IPS DF 6.9 (cell line): ENCODE measurements at regions not wholly inside any gene's neighbourhood (a gene's known extent, or its start where the extent isn't known, plus 50 kb on each side); places are given as distances from the start of the nearest gene placed in this dataset.

Experiments used
- DNase-seq: peaks from one replicate; pipeline ENCODE4 v3.0.0-alpha.2; 2013; ENCODE audit warnings: low read depth, low spot score
- H3K27ac ChIP-seq: one replicate; pipeline ENCODE4 v1.5.1; 2013; ENCODE audit warnings: low read length, control low read depth
- H3K27me3 ChIP-seq: 2 replicates; pipeline ENCODE4 v1.6.1; 2013; ENCODE audit warnings: mild to moderate bottlenecking, low read length; ENCODE audit not compliant: control insufficient read depth, insufficient read depth
- H3K36me3 ChIP-seq: 2 replicates; pipeline ENCODE4 v1.6.1; 2013; ENCODE audit warnings: low read length; ENCODE audit not compliant: control insufficient read depth, insufficient read depth
- H3K4me1 ChIP-seq: 2 replicates; pipeline ENCODE4 v1.6.1; 2013; ENCODE audit warnings: low read length; ENCODE audit not compliant: control insufficient read depth, insufficient read depth
- H3K4me3 ChIP-seq: 2 replicates; pipeline ENCODE4 v1.5.1; 2013; ENCODE audit warnings: mild to moderate bottlenecking, low read length
- H3K9me3 ChIP-seq: 2 replicates; pipeline ENCODE4 v1.6.1; 2013; ENCODE audit warnings: low read length, inconsistent platforms; ENCODE audit not compliant: control insufficient read depth, insufficient read depth
- whole genome bisulfite sequencing: extraction: QIAGEN DNeasy Blood & Tissue Kit; methylation state at CpG from one replicate; pipeline ENCODE4 v1.1.7; 2013; ENCODE audit warnings: mixed read lengths, missing lambda C conversion rate; ENCODE audit not compliant: insufficient read length, insufficient coverage; 5-methylcytosine and 5-hydroxymethylcytosine counted together

DNA sequence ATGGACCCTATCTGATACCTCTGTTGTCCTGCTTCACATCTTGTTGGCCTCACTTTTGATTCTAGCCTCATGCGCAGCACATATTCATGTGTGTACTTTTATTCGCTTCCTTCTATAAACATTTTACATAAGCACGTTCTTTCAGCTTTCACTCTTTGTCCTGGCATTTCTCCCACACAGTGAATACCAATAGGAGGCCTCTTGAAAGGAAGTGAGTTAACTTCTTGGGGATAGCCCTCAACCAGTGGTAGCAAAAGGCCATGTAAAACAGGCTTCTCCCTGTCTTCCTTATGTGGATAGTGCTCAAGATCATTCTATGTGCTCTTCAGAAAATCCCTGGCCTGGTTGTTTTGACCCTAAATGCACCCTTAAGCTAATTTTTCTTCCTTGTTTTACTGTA is 633.9 kb upstream of the MBL2 start:
- no CpG with 5 or more reads among the region's 3 CpGs for WGBS
- no peak overlapping the region for H3K27ac ChIP-seq
- H3K9me3 ChIP-seq = no peaks in the 10 kb centered on the region
- DNase-seq = no peak
- no peaks in the 10 kb centered on the region for H3K36me3 ChIP-seq
- no peak overlapping the region for H3K4me3 ChIP-seq
- no peaks in the 10 kb centered on the region for H3K4me1 ChIP-seq
- no peaks in the 10 kb centered on the region for H3K27me3 ChIP-seq

DNA sequence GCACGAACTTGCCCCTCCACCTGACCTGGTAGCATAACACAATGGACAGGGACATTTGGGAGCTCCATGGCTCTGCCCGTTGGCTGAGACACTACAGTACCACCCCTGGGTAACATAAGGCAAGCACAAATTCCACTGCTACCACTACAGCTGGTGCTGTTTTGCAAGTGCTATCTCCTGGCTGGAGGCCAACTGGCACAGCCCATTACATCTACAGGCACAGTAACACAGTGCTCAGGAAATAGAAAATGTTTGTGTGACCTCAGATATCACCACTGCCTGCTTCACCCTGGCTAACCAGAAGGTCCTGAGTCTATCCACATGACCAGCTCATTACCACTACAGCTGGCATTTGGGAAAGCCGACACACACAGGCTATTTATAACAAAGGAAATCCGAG is 631.1 kb upstream of the MBL2 start:
- no peak for DNase-seq
- no peaks in the 10 kb centered on the region for H3K36me3 ChIP-seq
- no peaks in the 10 kb centered on the region for H3K27me3 ChIP-seq
- H3K27ac ChIP-seq = no peak overlapping the region
- no peaks in the 10 kb centered on the region for H3K4me1 ChIP-seq
- no peak overlapping the region for H3K4me3 ChIP-seq
- WGBS = no CpG with 5 or more reads among the region's 4 CpGs
- H3K9me3 ChIP-seq = no peaks in the 10 kb centered on the region

DNA sequence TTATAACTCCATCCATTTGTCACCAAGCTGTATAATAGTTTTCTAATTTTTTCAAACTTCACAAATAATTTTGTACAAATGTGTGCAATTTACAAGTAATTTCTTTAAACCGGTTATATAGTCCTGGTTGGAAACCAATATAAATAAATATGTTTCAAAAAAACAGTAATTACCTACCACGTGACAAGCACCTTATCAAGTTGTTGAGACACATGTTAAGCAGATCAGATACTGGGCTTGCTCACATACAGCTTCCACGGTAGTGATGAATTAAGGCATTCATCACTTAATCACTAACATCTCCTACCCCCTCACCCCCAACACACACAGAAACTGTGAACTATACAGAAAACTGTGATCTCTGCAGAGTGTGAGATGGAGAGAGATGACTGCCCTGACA is 630.0 kb upstream of the MBL2 start:
- no peak for DNase-seq
- Histone ChIP-seq H3K9me3 (no peaks in the 10 kb centered on the region), H3K27ac (no peak overlapping the region), H3K27me3 (no peaks in the 10 kb centered on the region), H3K4me1 (no peaks in the 10 kb centered on the region), H3K36me3 (no peaks in the 10 kb centered on the region), H3K4me3 (no peak overlapping the region)
- WGBS = no CpG with 5 or more reads among the region's 3 CpGs

DNA sequence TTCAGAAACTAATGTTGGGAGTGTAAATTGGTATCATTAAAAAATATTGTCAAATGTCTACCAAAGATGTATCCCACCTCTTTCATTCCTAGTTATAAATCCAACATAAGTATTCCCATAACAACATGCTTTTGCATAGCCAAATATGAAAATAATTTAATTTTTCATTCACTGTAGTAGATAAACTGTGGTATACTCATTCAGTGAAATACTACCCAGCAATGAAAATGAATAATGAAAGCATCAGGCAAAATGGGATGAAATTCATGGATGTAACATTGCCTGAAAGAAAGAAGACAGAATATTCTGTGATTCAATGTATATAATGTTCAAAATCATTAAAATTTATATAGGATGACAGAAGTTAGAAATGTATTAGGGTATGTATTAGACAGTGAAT is 629.0 kb upstream of the MBL2 start:
- no peaks in the 10 kb centered on the region for H3K27me3 ChIP-seq
- 0 out of 2 replicates have a peak, but pooled peaks cover 1% of the 10 kb centered on the region for H3K9me3 ChIP-seq
- H3K4me3 ChIP-seq = no peak overlapping the region
- no peaks in the 10 kb centered on the region for H3K36me3 ChIP-seq
- H3K4me1 ChIP-seq = no peaks in the 10 kb centered on the region
- no peak for DNase-seq
- no peak overlapping the region for H3K27ac ChIP-seq

DNA sequence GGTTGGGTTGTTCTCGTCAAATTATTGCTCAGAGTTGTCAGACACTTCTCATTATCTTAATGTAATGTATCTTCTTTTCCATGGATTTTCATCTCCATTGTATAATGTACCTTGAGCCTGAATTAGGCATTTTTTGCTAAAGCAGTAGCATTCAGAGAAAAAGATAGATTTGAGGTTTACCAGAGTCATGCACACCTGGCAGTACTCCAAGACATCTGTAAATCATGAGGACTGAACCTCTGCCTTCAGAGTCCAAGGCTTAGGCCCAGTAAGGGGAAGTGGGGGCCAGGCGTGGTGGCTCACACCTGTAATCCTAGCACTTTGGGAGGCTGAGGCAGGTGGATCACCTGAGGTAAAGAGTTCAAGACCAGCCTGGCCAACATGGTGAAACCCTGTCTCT is 624.3 kb upstream of the MBL2 start:
- 0 out of 2 replicates have a peak, but pooled peaks cover 1% of the 10 kb centered on the region for H3K9me3 ChIP-seq
- DNase-seq = no peak
- H3K36me3 ChIP-seq = no peaks in the 10 kb centered on the region
- H3K27ac ChIP-seq = no peak overlapping the region
- no peaks in the 10 kb centered on the region for H3K27me3 ChIP-seq
- H3K4me1 ChIP-seq = no peaks in the 10 kb centered on the region
- WGBS = no CpG with 5 or more reads among the region's 2 CpGs
- H3K4me3 ChIP-seq = no peak overlapping the region

DNA sequence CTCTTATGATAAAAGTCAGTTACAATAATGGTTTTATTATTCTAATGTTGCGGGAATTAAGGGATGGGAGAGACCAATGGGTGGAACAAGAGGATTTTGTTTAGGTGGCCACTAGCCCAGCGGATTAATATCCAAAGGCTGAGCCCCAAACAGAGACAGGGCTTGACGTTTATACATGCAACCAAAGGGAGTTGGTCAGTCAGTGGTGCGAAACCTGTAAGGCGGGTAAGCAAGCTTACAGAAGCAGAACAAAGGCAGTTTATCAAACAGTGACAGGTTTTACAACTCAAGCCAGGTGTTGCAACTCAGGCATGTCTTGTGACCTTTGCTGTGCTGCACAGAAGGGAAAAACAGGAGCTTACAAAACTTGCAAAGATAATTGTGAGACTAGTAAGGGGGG is 622.9 kb upstream of the MBL2 start:
- no CpG with 5 or more reads among the region's 5 CpGs for WGBS
- Histone ChIP-seq H3K27me3 (no peaks in the 10 kb centered on the region), H3K27ac (no peak overlapping the region), H3K4me3 (no peak overlapping the region), H3K9me3 (0 out of 2 replicates have a peak, but pooled peaks cover 1% of the 10 kb centered on the region), H3K4me1 (no peaks in the 10 kb centered on the region), H3K36me3 (no peaks in the 10 kb centered on the region)
- DNase-seq = no peak

DNA sequence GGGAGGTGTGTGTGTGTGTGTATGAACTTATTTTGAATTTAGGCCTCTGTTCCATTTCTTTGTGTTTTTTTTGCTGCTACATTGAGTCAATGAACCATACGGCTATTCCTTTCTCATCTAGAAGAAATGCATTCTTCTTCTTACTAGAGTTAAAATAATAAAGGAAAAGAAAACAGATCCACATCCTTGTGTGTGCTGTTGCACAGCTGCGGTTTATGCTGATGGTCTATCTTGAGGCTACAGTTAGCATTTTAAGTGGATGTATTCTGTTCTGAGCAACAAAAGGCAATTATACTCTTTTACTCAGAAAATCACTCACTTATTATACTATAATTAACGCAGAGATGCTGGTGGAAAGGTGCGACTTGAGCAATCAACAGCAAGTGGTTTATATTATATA is 615.0 kb upstream of the MBL2 start:
- H3K27me3 ChIP-seq = no peaks in the 10 kb centered on the region
- no peak for DNase-seq
- H3K27ac ChIP-seq = no peak overlapping the region
- H3K4me3 ChIP-seq = no peak overlapping the region
- H3K36me3 ChIP-seq = no peaks in the 10 kb centered on the region
- no CpG with 5 or more reads among the region's 4 CpGs for WGBS
- no peaks in the 10 kb centered on the region for H3K4me1 ChIP-seq
- no peaks in the 10 kb centered on the region for H3K9me3 ChIP-seq

DNA sequence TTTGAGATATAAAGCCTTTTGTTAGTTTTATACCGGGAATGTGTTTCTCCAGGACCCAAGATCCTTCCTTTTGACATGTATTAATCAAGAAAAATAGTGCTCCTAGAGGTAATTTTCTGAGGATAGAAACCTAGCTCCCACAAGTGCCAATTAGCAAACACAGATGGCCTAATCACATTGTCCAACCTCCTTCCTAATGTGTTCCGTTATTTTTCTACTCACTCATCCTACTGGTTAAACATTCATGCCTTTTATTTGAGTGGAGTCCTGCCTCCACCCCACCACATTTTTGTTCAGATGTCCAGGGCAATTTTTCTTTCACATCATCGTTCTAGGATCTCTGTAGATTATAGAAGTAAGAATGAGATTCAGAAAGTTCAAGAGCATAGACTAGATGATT is 610.0 kb upstream of the MBL2 start:
- no peaks in the 10 kb centered on the region for H3K4me1 ChIP-seq
- DNase-seq = no peak
- no peaks in the 10 kb centered on the region for H3K36me3 ChIP-seq
- H3K27ac ChIP-seq = no peak overlapping the region
- H3K4me3 ChIP-seq = no peak overlapping the region
- H3K27me3 ChIP-seq = no peaks in the 10 kb centered on the region
- no peaks in the 10 kb centered on the region for H3K9me3 ChIP-seq
- no CpG with 5 or more reads among the region's 3 CpGs for WGBS

DNA sequence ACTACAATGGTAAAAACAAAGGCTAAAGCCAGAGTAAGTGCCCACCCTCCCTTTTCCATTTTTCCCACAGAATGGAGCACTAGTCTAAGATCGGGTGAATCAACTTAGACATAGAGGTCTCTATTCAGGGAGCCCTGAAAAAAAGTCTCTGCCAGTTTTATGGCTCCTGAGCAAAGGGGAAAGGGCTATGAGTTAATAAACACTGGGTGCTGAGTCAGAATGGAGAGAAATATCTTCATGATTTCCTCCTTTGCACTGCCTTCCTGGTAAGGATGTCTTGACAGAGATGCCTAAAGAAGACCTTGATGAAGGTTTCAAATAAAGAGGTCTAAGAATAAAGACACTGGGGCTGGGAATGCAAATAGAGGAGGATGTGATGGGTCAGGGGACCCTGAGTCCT is 607.4 kb upstream of the MBL2 start:
- DNase-seq = no peak

DNA sequence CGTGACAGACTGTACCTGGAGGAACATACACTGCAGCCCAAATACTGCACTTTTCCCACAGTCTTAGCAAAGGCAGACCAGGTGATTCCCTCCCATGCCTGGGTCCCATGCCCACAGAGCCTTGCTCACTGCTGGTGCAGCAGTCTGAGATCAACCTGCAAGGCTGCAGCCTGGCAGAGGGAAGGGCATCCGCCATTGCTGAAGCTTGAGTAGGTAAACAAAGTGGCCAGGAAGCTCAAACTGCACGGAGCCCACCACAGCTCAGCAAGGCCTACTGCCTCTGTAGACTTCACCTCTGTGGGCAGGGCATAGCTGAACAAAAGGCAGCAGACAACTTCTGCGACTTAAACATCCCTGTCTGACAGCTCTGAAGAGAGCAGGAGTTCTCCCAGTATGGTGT is 597.8 kb upstream of the MBL2 start:
- Histone ChIP-seq H3K27ac (no peak overlapping the region), H3K9me3 (no peaks in the 10 kb centered on the region), H3K27me3 (no peaks in the 10 kb centered on the region), H3K4me3 (no peak overlapping the region), H3K4me1 (no peaks in the 10 kb centered on the region), H3K36me3 (no peaks in the 10 kb centered on the region)
- DNase-seq = no peak
- WGBS = no CpG with 5 or more reads among the region's 4 CpGs

More for the DNA sequence above, 607.4 kb upstream of the MBL2 start:
- Histone ChIP-seq H3K27ac (no peak overlapping the region), H3K36me3 (no peaks in the 10 kb centered on the region), H3K4me3 (no peak overlapping the region), H3K4me1 (no peaks in the 10 kb centered on the region), H3K9me3 (no peaks in the 10 kb centered on the region), H3K27me3 (no peaks in the 10 kb centered on the region)
- WGBS = no CpG with 5 or more reads among the region's 1 CpG

DNA sequence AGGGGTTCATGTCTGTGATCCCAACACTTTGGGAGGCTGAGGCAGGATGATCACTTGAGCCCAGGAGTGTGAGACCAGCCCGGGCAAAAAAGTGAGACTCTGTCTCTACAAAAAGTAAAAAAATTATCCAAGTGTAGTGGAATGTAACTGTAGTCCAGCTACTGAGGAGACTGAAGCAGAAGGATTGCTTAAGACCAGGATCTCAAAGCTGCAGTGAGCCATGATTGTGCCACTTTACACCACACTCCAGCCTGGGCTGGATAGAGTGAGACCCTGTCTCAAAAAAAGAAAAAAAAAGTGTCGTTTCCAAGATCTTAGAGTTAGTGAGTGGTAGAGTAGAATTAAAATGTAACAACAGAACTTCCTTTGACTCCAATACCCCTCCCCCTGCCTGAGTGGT is 589.4 kb upstream of the MBL2 start:
- DNase-seq = no peak
- WGBS = no CpG with 5 or more reads among the region's 2 CpGs
- no peak overlapping the region for H3K27ac ChIP-seq
- H3K27me3 ChIP-seq = 0 out of 2 replicates have a peak, but pooled peaks cover 2% of the 10 kb centered on the region
- no peak overlapping the region for H3K4me3 ChIP-seq
- peaks cover 4% of the 10 kb centered on the region; the same call in 1 of the 2 replicates for H3K4me1 ChIP-seq
- H3K36me3 ChIP-seq = no peaks in the 10 kb centered on the region
- H3K9me3 ChIP-seq = no peaks in the 10 kb centered on the region
